HUDEP-2 (cell line): ENCODE measurements at regions not wholly inside any gene's neighbourhood (a gene's known extent, or its start where the extent isn't known, plus 50 kb on each side); places are given as distances from the start of the nearest gene placed in this dataset.
"Not testable (repeated sequence)": the region's sequence is repeated elsewhere in the genome, so short reads cannot be mapped to it uniquely, and the experiment has no call there.

Experiments used
- DNase-seq, 76 experiments: peaks; one replicate each; lab custom pipeline; 2025; ENCODE audit not compliant: unreplicated experiment in 76 of 76; lab: John Stamatoyannopoulos, UW

- peak in 3 of 76 experiments; percentile 1 to 21 (median 2) for DNase-seq
Observed at GRCh38 chr9:27800692-27801370, 227.6 kb upstream of the C9orf72 start.

GRCh38 chr9:27801545-27801944 is 228.3 kb upstream of the C9orf72 start:
- DNase-seq = no peak

- no peak for DNase-seq
Observed at GRCh38 chr9:27802418-27802817, 229.1 kb upstream of the C9orf72 start.

GRCh38 chr9:27808864-27809263 is 235.6 kb upstream of the C9orf72 start:
- no peak for DNase-seq

- no peak for DNase-seq
Observed at GRCh38 chr9:27817747-27818146, 244.5 kb upstream of the C9orf72 start.

GRCh38 chr9:27818348-27818747 is 245.1 kb upstream of the C9orf72 start:
- no peak for DNase-seq

- no peak for DNase-seq
Observed at GRCh38 chr9:27828908-27829307, 255.6 kb upstream of the C9orf72 start.

GRCh38 chr9:27829621-27830020 is 256.3 kb upstream of the C9orf72 start:
- no peak for DNase-seq

GRCh38 chr9:27832108-27832507 is 258.8 kb upstream of the C9orf72 start:
- DNase-seq = not testable (repeated sequence)

GRCh38 chr9:27835286-27835685 is 262.0 kb upstream of the C9orf72 start:
- no peak for DNase-seq

GRCh38 chr9:27835746-27836145 is 262.5 kb upstream of the C9orf72 start:
- DNase-seq = no peak

- DNase-seq = no peak
Observed at GRCh38 chr9:27836661-27837401, 263.6 kb upstream of the C9orf72 start.

- no peak for DNase-seq
Observed at GRCh38 chr9:27838876-27839275, 265.6 kb upstream of the C9orf72 start.

GRCh38 chr9:27839767-27840166 is 266.5 kb upstream of the C9orf72 start:
- not testable (repeated sequence) for DNase-seq

GRCh38 chr9:27844797-27845196 is 271.5 kb upstream of the C9orf72 start:
- DNase-seq = no peak

GRCh38 chr9:27847380-27847779 is 274.1 kb upstream of the C9orf72 start:
- no peak for DNase-seq

- DNase-seq = no peak
Observed at GRCh38 chr9:27847818-27848217, 274.5 kb upstream of the C9orf72 start.

- DNase-seq = no peak
Observed at GRCh38 chr9:27848315-27848714, 275.0 kb upstream of the C9orf72 start.

GRCh38 chr9:27851858-27852257 is 278.6 kb upstream of the C9orf72 start:
- DNase-seq = no peak

- DNase-seq = no peak
Observed at GRCh38 chr9:27853529-27853928, 280.2 kb upstream of the C9orf72 start.

- DNase-seq = no peak
Observed at GRCh38 chr9:27856054-27856453, 282.8 kb upstream of the C9orf72 start.

GRCh38 chr9:27856748-27857147 is 283.5 kb upstream of the C9orf72 start:
- DNase-seq = no peak
